ENCODE measurements at regions not wholly inside any gene's neighbourhood (a gene's known extent, or its start where the extent isn't known, plus 50 kb on each side); places are given as distances from the start of the nearest gene placed in this dataset.

GRCh38 chr2:122421775-122422174, 666.3 kb downstream of the TSN start:
- H3K27me3 ChIP-seq (ENCODE audit: control insufficient read depth in 1 of 2, insufficient read depth in 2 of 2, low read length in 2 of 2), result no peaks in the 10 kb centered on the region
- H3K9ac ChIP-seq (ENCODE audit: low read length in 2 of 2), result no peak overlapping the region
- no peak overlapping the region for H3K27ac ChIP-seq (ENCODE audit: low read length)
- H3K9me3 ChIP-seq (ENCODE audit: control insufficient read depth in 2 of 2, low read length in 2 of 2), result no peaks in the 10 kb centered on the region
- H3K4me1 ChIP-seq (ENCODE audit: control insufficient read depth, insufficient read depth, low read length), result no peaks in the 10 kb centered on the region
- H3K4me3 ChIP-seq (ENCODE audit: low read length in 2 of 2), result no peak overlapping the region
- no peaks in the 10 kb centered on the region for H3K36me3 ChIP-seq (ENCODE audit: control insufficient read depth in 2 of 2, insufficient read depth in 2 of 2, low read length in 2 of 2)

DNA sequence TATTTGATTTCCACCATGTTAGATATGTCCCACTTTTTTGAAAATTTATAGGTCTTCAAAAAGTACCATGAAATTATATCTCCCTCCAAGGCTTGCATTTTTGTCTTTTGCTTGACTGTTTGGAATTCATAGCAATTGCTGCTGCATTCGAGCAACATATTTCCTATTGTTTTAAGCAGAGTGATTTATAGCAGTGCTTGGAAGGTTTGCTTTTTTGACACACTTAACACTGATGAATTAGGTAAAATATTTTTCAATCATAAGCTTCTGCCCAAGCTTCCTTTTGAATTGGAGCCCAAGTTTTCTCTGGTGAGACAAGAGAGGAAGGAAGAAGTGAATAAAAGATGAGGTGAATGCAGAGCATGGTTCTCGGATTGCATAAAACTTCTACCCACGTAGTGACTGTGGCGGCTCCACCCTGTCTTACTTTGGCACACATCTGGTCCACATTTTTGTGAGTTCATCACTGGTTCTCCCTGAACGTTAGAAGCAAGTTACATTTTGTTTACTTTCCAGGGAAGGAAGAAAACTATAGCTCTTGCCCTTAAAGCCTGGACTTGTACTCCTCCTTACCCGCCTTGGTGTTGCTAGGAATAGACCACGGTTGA, 667.0 kb downstream of the TSN start:
- Histone ChIP-seq H3K27ac (ENCODE audit: low read length) (no peak overlapping the region), H3K9ac (ENCODE audit: low read length in 2 of 2) (no peak overlapping the region), H3K36me3 (ENCODE audit: control insufficient read depth in 2 of 2, insufficient read depth in 2 of 2, low read length in 2 of 2) (no peaks in the 10 kb centered on the region), H3K4me3 (ENCODE audit: low read length in 2 of 2) (no peak overlapping the region), H3K27me3 (ENCODE audit: control insufficient read depth in 1 of 2, insufficient read depth in 2 of 2, low read length in 2 of 2) (no peaks in the 10 kb centered on the region), H3K9me3 (ENCODE audit: control insufficient read depth in 2 of 2, low read length in 2 of 2) (no peaks in the 10 kb centered on the region), H3K4me1 (ENCODE audit: control insufficient read depth, insufficient read depth, low read length) (no peaks in the 10 kb centered on the region)

DNA sequence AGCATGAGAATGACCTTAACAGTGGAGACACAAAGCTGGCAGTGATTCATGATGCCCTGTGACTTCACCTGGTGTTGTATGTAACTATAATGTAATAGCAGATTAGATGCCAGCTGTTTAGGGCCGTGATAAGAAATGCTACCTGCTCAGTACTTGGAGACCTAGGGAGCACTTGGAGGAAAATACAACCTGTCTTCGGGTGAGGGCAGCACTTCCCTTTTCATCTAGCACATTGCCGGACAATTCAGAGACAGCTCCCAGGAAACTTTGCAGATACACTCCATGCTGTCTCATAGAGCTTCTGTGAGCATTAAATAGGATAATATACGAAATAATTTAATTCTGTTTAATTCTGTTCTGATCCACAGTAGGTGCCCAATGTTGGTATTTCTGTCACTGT, 668.5 kb downstream of the TSN start:
- H3K27me3 ChIP-seq (ENCODE audit: control insufficient read depth in 1 of 2, insufficient read depth in 2 of 2, low read length in 2 of 2), result no peaks in the 10 kb centered on the region
- H3K4me3 ChIP-seq (ENCODE audit: low read length in 2 of 2), result no peak overlapping the region
- no peaks in the 10 kb centered on the region for H3K9me3 ChIP-seq (ENCODE audit: control insufficient read depth in 2 of 2, low read length in 2 of 2)
- H3K9ac ChIP-seq (ENCODE audit: low read length in 2 of 2), result no peak overlapping the region
- no peaks in the 10 kb centered on the region for H3K36me3 ChIP-seq (ENCODE audit: control insufficient read depth in 2 of 2, insufficient read depth in 2 of 2, low read length in 2 of 2)
- H3K4me1 ChIP-seq (ENCODE audit: control insufficient read depth, insufficient read depth, low read length), result no peaks in the 10 kb centered on the region
- H3K27ac ChIP-seq (ENCODE audit: low read length), result no peak overlapping the region

DNA sequence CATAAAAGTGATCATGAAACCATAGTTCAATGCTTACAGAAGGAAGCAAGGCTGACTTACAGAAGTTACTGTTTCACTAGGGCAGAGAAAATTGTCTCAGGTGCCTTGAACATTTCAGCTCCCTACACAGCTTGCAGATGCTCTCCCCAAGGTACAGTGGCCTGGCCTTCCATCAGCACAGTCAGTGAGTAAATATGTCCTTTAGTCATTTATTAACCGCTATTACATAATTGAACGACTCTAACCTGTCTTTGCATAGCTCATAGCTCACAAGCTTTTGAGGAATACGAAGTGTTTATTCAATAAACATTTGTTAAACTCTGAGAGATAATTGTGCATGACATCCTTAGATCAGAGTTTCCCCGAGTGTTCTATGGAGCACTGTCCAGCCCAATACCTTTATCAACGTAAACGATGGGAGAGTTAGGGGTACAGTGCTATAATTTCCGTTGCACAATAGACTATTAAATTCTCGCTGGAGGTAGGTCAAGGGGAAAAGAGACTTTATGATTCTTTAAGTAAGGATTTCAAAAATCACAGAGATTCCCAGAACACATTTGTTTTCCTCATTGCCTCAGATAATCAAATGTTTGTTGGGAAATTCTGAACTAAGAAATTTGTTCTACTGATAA, 677.8 kb downstream of the TSN start:
- H3K9ac ChIP-seq (ENCODE audit: low read length in 2 of 2), result no peak overlapping the region
- H3K4me3 ChIP-seq (ENCODE audit: low read length in 2 of 2), result no peak overlapping the region
- H3K27ac ChIP-seq (ENCODE audit: low read length), result no peak overlapping the region
- no peaks in the 10 kb centered on the region for H3K9me3 ChIP-seq (ENCODE audit: control insufficient read depth in 2 of 2, low read length in 2 of 2)
- H3K36me3 ChIP-seq (ENCODE audit: control insufficient read depth in 2 of 2, insufficient read depth in 2 of 2, low read length in 2 of 2), result no peaks in the 10 kb centered on the region
- H3K27me3 ChIP-seq (ENCODE audit: control insufficient read depth in 1 of 2, insufficient read depth in 2 of 2, low read length in 2 of 2), result no peaks in the 10 kb centered on the region
- no peaks in the 10 kb centered on the region for H3K4me1 ChIP-seq (ENCODE audit: control insufficient read depth, insufficient read depth, low read length)

DNA sequence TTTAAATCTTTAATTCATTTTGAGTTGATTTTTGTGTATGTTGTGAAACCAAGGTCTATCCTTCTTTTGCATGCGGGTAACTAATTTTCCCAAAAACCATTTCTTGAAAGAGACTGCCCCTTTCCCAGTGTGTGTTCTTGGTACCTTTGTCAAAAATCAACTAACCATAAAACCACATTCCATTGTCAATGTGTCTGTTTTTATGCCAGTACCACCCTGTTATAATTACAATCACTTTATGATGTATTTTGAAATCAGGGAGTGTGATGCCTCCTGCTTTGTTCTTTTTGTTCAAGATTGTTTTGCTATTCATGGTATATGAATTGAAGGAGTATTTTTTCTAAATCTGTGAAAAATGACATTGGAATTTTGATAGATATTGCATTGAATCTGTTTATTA, 689.6 kb downstream of the TSN start:
- H3K27me3 ChIP-seq (ENCODE audit: control insufficient read depth in 1 of 2, insufficient read depth in 2 of 2, low read length in 2 of 2), result no peaks in the 10 kb centered on the region
- H3K36me3 ChIP-seq (ENCODE audit: control insufficient read depth in 2 of 2, insufficient read depth in 2 of 2, low read length in 2 of 2), result no peaks in the 10 kb centered on the region
- no peak overlapping the region for H3K27ac ChIP-seq (ENCODE audit: low read length)
- H3K9me3 ChIP-seq (ENCODE audit: control insufficient read depth in 2 of 2, low read length in 2 of 2), result no peaks in the 10 kb centered on the region
- no peaks in the 10 kb centered on the region for H3K4me1 ChIP-seq (ENCODE audit: control insufficient read depth, insufficient read depth, low read length)
- no peak overlapping the region for H3K4me3 ChIP-seq (ENCODE audit: low read length in 2 of 2)
- H3K9ac ChIP-seq (ENCODE audit: low read length in 2 of 2), result no peak overlapping the region

DNA sequence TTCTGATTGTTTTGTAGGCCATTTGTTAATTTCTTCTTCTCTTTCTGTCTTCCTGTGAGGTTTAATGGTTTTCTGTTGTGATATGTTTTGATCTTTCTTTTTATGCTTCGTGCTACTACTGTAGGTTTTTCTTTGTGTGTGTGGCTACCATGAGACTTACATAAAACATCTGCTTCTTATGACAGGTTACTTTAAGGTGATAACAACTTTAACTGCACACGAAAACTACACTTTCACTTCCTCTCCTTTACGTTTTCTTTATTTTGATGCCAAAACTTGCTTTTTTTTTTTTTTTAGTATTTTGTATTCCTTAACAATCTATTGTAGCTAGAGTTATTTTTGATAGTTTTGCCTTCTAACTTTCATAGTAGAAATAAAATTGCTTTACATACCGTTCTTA, 691.3 kb downstream of the TSN start:
- H3K36me3 ChIP-seq (ENCODE audit: control insufficient read depth in 2 of 2, insufficient read depth in 2 of 2, low read length in 2 of 2), result no peaks in the 10 kb centered on the region
- no peak overlapping the region for H3K27ac ChIP-seq (ENCODE audit: low read length)
- no peak overlapping the region for H3K9ac ChIP-seq (ENCODE audit: low read length in 2 of 2)
- no peaks in the 10 kb centered on the region for H3K4me1 ChIP-seq (ENCODE audit: control insufficient read depth, insufficient read depth, low read length)
- peaks cover 0 to 2% of the 10 kb centered on the region in 2 donors for H3K9me3 ChIP-seq (ENCODE audit: control insufficient read depth in 2 of 2, low read length in 2 of 2)
- no peak overlapping the region for H3K4me3 ChIP-seq (ENCODE audit: low read length in 2 of 2)
- H3K27me3 ChIP-seq (ENCODE audit: control insufficient read depth in 1 of 2, insufficient read depth in 2 of 2, low read length in 2 of 2), result no peaks in the 10 kb centered on the region

GRCh38 chr2:122447237-122447636, 691.8 kb downstream of the TSN start:
- Histone ChIP-seq H3K9me3 (ENCODE audit: control insufficient read depth in 2 of 2, low read length in 2 of 2) (peaks cover 0 to 2% of the 10 kb centered on the region in 2 donors), H3K27me3 (ENCODE audit: control insufficient read depth in 1 of 2, insufficient read depth in 2 of 2, low read length in 2 of 2) (no peaks in the 10 kb centered on the region), H3K4me1 (ENCODE audit: control insufficient read depth, insufficient read depth, low read length) (no peaks in the 10 kb centered on the region), H3K9ac (ENCODE audit: low read length in 2 of 2) (no peak overlapping the region), H3K4me3 (ENCODE audit: low read length in 2 of 2) (no peak overlapping the region), H3K27ac (ENCODE audit: low read length) (no peak overlapping the region), H3K36me3 (ENCODE audit: control insufficient read depth in 2 of 2, insufficient read depth in 2 of 2, low read length in 2 of 2) (no peaks in the 10 kb centered on the region)

- Histone ChIP-seq H3K4me3 (ENCODE audit: low read length in 2 of 2) (no peak overlapping the region), H3K9ac (ENCODE audit: low read length in 2 of 2) (no peak overlapping the region), H3K27me3 (ENCODE audit: control insufficient read depth in 1 of 2, insufficient read depth in 2 of 2, low read length in 2 of 2) (no peaks in the 10 kb centered on the region), H3K27ac (ENCODE audit: low read length) (no peak overlapping the region), H3K4me1 (ENCODE audit: control insufficient read depth, insufficient read depth, low read length) (no peaks in the 10 kb centered on the region), H3K36me3 (ENCODE audit: control insufficient read depth in 2 of 2, insufficient read depth in 2 of 2, low read length in 2 of 2) (no peaks in the 10 kb centered on the region), H3K9me3 (ENCODE audit: control insufficient read depth in 2 of 2, low read length in 2 of 2) (peaks cover 0 to 6% of the 10 kb centered on the region in 2 donors)
These were observed 695.6 kb downstream of the TSN start for GRCh38 chr2:122451040-122451439.

DNA sequence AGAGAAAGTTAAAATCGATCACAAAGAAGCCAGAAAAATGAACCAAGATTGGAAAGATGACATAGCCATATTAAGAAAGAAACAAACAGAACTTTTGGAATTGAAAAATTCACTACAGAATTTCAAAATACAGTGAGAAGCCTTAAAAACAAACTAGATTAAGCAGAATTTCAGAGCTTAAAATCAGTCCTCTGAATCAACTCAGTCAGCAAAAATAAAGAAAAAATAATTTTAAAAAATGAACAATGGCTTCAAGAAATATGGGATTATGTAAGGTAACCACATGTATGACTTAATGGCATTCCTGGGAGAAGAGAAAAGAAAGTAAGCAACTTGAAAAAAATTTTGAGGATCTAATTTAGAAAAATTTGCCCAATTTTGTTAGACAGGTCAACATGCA, 696.2 kb downstream of the TSN start:
- Histone ChIP-seq H3K36me3 (ENCODE audit: control insufficient read depth in 2 of 2, insufficient read depth in 2 of 2, low read length in 2 of 2) (no peaks in the 10 kb centered on the region), H3K27me3 (ENCODE audit: control insufficient read depth in 1 of 2, insufficient read depth in 2 of 2, low read length in 2 of 2) (no peaks in the 10 kb centered on the region), H3K9me3 (ENCODE audit: control insufficient read depth in 2 of 2, low read length in 2 of 2) (peaks cover 0 to 6% of the 10 kb centered on the region in 2 donors), H3K4me1 (ENCODE audit: control insufficient read depth, insufficient read depth, low read length) (no peaks in the 10 kb centered on the region), H3K4me3 (ENCODE audit: low read length in 2 of 2) (no peak overlapping the region), H3K27ac (ENCODE audit: low read length) (no peak overlapping the region), H3K9ac (ENCODE audit: low read length in 2 of 2) (no peak overlapping the region)

- Histone ChIP-seq H3K27me3 (ENCODE audit: control insufficient read depth in 1 of 2, insufficient read depth in 2 of 2, low read length in 2 of 2) (no peaks in the 10 kb centered on the region), H3K36me3 (ENCODE audit: control insufficient read depth in 2 of 2, insufficient read depth in 2 of 2, low read length in 2 of 2) (no peaks in the 10 kb centered on the region), H3K4me3 (ENCODE audit: low read length in 2 of 2) (no peak overlapping the region), H3K9ac (ENCODE audit: low read length in 2 of 2) (no peak overlapping the region), H3K4me1 (ENCODE audit: control insufficient read depth, insufficient read depth, low read length) (no peaks in the 10 kb centered on the region), H3K9me3 (ENCODE audit: control insufficient read depth in 2 of 2, low read length in 2 of 2) (no peaks in the 10 kb centered on the region), H3K27ac (ENCODE audit: low read length) (no peak overlapping the region)
These were observed 713.7 kb downstream of the TSN start for GRCh38 chr2:122469147-122469546.

DNA sequence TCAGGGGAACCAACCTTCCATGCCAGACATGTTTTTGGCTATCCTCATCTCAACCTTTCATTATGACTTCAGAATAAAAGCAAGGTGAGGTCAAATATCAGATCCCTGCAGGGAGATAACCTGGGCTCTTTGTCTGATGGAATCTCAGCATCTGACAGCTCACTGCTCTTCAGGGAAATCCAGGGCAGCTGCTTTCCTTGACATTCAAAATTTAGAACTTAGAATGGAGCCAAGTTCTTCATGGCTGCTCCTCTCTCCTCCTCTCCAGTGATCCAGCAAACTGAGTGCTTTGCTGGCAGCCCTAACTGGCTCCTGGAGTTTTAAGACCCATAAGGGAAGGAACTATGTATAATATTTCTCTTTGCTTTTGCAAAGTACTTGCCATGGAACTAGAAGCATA, 716.3 kb downstream of the TSN start:
- no peaks in the 10 kb centered on the region for H3K27me3 ChIP-seq (ENCODE audit: control insufficient read depth in 1 of 2, insufficient read depth in 2 of 2, low read length in 2 of 2)
- no peak overlapping the region for H3K4me3 ChIP-seq (ENCODE audit: low read length in 2 of 2)
- H3K4me1 ChIP-seq (ENCODE audit: control insufficient read depth, insufficient read depth, low read length), result no peaks in the 10 kb centered on the region
- H3K36me3 ChIP-seq (ENCODE audit: control insufficient read depth in 2 of 2, insufficient read depth in 2 of 2, low read length in 2 of 2), result no peaks in the 10 kb centered on the region
- no peak overlapping the region for H3K27ac ChIP-seq (ENCODE audit: low read length)
- H3K9ac ChIP-seq (ENCODE audit: low read length in 2 of 2), result no peak overlapping the region
- no peaks in the 10 kb centered on the region for H3K9me3 ChIP-seq (ENCODE audit: control insufficient read depth in 2 of 2, low read length in 2 of 2)

Data from stomach smooth muscle (tissue), 2 donors.